IPS-20b (cell line): ENCODE measurements at regions not wholly inside any gene's neighbourhood (a gene's known extent, or its start where the extent isn't known, plus 50 kb on each side); places are given as distances from the start of the nearest gene placed in this dataset.

Experiments
- H3K27ac ChIP-seq: one replicate; pipeline ENCODE4 v1.5.1; 2013; ENCODE audit warnings: low read length
- H3K27me3 ChIP-seq: 2 replicates; pipeline ENCODE4 v1.6.1; 2013; ENCODE audit warnings: mild to moderate bottlenecking, low read length, inconsistent platforms; ENCODE audit not compliant: insufficient read depth
- H3K36me3 ChIP-seq: 2 replicates; pipeline ENCODE4 v1.6.1; 2013; ENCODE audit warnings: low read depth, mild to moderate bottlenecking, inconsistent platforms, low read length, moderate library complexity; ENCODE audit not compliant: insufficient read depth
- H3K4me1 ChIP-seq: 2 replicates; pipeline ENCODE4 v1.6.1; 2013; ENCODE audit warnings: mild to moderate bottlenecking, control low read depth, inconsistent platforms, low read length, moderate library complexity; ENCODE audit not compliant: insufficient read depth
- H3K4me3 ChIP-seq: 2 replicates; pipeline ENCODE4 v1.5.1; 2013; ENCODE audit warnings: mild to moderate bottlenecking, low read length, inconsistent platforms
- H3K9ac ChIP-seq: 2 replicates; pipeline ENCODE4 v1.6.1; 2013; ENCODE audit warnings: low read depth, mild to moderate bottlenecking, inconsistent platforms, low read length, moderate library complexity
- H3K9me3 ChIP-seq: 2 replicates; pipeline ENCODE4 v1.6.1; 2013; ENCODE audit warnings: mild to moderate bottlenecking, low read depth, low read length, inconsistent platforms; ENCODE audit not compliant: insufficient read depth

DNA sequence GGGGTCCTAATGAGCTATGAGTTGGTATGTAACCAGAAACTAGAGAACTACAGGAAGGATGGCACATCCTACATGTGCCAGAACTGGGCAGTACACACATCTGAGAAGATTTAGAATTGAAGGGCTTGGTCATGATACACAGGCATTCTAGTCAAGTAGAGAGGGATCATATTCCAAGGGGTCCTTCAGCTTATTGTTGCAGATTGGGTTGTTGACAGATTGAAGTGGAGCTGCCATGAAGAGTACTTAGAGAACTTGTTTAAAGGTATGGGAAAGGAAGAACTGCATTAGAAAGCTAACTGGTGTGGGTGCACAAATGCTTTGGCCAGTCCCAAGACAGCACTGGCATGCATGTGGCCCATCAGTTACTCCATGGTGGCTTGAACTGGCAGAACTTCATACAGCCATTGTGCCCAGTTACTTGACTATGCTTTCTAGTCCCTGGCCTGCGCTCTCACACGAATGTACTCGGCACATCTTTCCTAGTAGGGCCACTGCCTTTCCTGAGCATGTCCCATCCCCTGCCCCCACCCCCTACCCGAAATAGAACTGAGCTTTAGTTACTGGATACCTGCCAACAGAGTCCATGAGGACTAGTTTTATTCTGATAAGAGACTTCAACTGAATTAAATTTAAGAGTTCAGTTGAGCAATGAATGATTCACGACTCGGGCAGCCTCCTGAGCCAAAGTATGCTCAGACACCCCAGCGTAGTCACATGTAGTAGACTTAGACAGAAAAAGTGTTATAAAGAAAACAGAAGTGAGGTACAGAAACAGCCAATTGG lies 64.0 kb downstream of the CCNG2 start:
- no peak overlapping the region for H3K27ac ChIP-seq
- H3K9me3 ChIP-seq: no peaks in the 10 kb centered on the region
- no peak overlapping the region for H3K9ac ChIP-seq
- H3K4me3 ChIP-seq: no peak overlapping the region
- peaks cover 37% of the 10 kb centered on the region; the same call in 1 of the 2 replicates for H3K27me3 ChIP-seq
- H3K36me3 ChIP-seq: no peaks in the 10 kb centered on the region
- no peaks in the 10 kb centered on the region for H3K4me1 ChIP-seq

DNA sequence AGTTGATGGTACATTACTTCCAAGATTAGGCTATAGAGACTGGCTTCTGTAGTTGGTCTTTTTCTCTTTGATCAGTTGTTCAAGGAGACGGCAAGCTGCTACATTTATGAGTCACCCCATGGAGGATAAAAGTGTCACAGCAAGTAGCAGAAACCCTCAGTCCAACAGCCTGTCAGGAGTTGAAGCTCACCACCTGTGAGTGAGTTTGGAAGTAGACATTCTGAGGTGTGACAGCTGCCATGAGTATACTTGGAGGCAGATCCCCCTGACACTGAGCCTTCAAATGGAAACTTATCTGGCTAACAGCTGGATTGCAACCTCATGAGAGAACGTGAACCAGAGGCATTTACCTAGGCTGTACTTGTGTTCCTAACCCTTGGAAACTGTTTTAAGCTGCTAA lies 68.0 kb downstream of the CCNG2 start:
- Histone ChIP-seq H3K27ac (no peak overlapping the region), H3K9me3 (no peaks in the 10 kb centered on the region), H3K4me3 (no peak overlapping the region), H3K36me3 (no peaks in the 10 kb centered on the region), H3K9ac (no peak overlapping the region), H3K4me1 (no peaks in the 10 kb centered on the region), H3K27me3 (peaks cover 22% of the 10 kb centered on the region; the same call in 1 of the 2 replicates)

DNA sequence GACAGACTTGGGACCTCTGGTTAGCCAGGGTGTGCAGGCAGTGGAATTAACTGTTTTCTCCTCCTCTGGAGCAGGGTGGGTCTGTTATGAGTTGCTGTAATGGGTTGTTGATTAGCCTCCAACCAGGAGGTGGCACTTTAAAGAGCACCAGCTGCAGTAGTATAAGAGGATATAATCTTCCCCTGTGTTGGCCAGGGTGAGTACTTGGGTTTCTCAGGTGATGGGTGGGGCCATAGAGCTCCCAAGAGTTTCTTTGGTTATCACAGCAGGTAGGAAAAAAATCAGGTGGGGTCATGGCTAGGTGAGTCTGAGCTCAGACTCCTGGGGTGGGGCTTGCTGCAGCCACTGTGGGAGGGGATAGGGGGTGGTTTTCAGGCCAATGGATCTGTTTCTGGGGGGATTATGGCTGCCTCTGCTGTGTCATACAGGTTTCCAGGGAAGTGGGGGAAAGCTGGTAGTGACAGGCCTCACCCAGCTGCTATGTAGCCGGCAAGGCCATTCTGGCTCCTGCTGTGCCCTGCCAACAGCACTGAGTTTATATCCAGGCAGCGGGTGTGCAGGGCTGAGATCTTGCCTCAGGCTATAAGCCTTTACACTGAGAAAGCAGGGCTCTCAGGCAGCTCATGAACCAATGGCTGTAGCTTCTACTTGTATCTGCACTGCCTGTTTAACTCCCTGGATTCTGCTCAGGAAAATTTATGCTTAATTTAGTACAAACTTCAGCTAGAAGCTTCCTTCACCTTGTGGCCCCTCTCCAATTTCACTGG lies 70.1 kb downstream of the CCNG2 start:
- Histone ChIP-seq H3K4me1 (no peaks in the 10 kb centered on the region), H3K4me3 (no peak overlapping the region), H3K27me3 (peaks cover 22% of the 10 kb centered on the region; the same call in 1 of the 2 replicates), H3K36me3 (no peaks in the 10 kb centered on the region), H3K27ac (no peak overlapping the region), H3K9ac (no peak overlapping the region), H3K9me3 (no peaks in the 10 kb centered on the region)

DNA sequence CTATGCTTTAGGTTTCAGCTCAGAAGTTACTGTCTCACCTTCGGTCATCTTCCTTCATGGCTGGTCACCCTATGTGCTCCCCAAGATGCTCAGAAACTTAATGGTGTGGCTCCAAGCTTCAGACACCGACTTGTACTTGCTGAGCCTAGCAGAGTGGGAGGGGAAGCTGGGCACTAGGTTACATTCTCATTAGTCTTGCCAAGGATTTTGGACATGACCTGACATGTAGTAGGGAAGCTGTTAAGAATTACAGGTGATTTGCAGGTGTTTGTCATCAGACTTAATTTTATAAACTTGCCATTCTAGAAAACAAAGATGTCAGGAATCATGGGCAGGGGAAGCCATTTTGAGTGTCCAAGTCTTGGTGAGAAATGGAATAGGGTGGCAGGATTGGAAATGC lies 72.4 kb downstream of the CCNG2 start:
- Histone ChIP-seq H3K9ac (no peak overlapping the region), H3K36me3 (no peaks in the 10 kb centered on the region), H3K4me1 (no peaks in the 10 kb centered on the region), H3K27ac (no peak overlapping the region), H3K9me3 (no peaks in the 10 kb centered on the region), H3K27me3 (peaks cover 5% of the 10 kb centered on the region; the same call in 1 of the 2 replicates), H3K4me3 (no peak overlapping the region)

DNA sequence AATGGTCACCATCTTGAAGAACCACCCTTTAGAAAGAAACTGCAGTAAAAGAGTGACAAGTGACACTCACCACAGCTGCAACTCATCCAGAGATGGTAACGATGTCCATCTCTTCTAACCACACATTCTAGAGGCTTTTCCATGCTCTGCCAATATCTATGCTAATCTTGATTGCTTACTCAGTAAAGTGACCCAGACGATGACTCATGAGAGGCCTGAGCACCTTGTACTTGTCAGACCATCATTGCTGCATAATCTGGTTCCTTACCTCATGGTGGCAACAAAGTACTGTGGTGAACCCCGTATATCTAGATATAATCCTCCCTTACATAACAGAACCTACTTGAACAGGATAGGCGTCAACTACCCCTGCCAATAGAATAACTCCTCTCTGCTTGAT lies 75.6 kb downstream of the CCNG2 start:
- no peaks in the 10 kb centered on the region for H3K4me1 ChIP-seq
- no peaks in the 10 kb centered on the region for H3K36me3 ChIP-seq
- H3K9ac ChIP-seq: no peak overlapping the region
- no peaks in the 10 kb centered on the region for H3K9me3 ChIP-seq
- H3K27ac ChIP-seq: no peak overlapping the region
- H3K27me3 ChIP-seq: peaks cover 11% of the 10 kb centered on the region; the same call in 1 of the 2 replicates
- no peak overlapping the region for H3K4me3 ChIP-seq

DNA sequence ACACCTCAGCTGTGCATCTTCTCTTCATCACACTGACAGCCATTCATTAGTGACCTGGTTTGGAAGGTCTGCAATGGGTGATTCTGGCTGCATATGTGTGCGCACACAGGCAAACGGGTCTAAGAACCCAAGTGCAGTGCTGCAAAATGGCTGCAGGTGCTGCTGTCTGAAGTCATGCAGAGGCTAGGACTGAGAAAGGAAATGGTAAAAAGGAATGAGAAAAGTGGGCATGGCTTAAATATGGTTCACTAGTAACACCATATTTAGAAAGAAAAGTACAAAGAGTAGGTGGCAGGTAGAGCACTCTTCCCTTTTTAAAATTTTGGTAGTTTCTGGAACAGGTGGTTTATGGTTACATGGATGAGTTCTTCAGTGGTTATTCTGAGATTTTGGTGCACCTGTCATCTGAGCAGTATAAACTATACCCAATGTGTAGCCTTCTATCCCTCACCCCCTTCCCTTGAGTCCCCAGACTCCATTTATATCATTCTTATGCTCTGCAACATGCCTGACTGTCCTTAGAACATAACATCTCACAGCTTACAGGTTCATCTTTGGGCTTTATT lies 78.4 kb downstream of the CCNG2 start:
- Histone ChIP-seq H3K36me3 (no peaks in the 10 kb centered on the region), H3K9me3 (no peaks in the 10 kb centered on the region), H3K9ac (no peak overlapping the region), H3K4me3 (no peak overlapping the region), H3K27me3 (peaks cover 22% of the 10 kb centered on the region; the same call in 1 of the 2 replicates), H3K27ac (no peak overlapping the region), H3K4me1 (no peaks in the 10 kb centered on the region)

DNA sequence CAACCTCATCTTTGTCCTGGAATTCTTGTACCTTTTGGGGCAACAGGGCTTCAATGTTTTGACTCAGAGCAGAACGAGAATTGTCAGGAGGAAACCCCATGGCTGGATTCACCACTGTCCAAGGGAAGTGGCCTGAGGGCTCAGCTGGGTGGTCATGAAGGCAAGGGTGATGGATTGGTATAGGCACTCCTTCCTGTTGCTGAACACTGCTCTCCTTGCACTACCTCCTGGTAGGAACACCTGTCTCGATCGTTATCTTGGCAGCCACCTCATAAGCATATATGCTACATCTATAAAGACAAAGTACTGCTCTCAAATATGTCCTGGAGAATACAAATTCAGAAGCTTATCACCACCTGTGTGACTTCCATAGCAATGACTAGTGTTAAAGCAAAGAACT lies 79.8 kb downstream of the CCNG2 start:
- no peak overlapping the region for H3K9ac ChIP-seq
- no peaks in the 10 kb centered on the region for H3K9me3 ChIP-seq
- no peaks in the 10 kb centered on the region for H3K36me3 ChIP-seq
- H3K27ac ChIP-seq: no peak overlapping the region
- peaks cover 22% of the 10 kb centered on the region; the same call in 1 of the 2 replicates for H3K27me3 ChIP-seq
- no peak overlapping the region for H3K4me3 ChIP-seq
- H3K4me1 ChIP-seq: no peaks in the 10 kb centered on the region

DNA sequence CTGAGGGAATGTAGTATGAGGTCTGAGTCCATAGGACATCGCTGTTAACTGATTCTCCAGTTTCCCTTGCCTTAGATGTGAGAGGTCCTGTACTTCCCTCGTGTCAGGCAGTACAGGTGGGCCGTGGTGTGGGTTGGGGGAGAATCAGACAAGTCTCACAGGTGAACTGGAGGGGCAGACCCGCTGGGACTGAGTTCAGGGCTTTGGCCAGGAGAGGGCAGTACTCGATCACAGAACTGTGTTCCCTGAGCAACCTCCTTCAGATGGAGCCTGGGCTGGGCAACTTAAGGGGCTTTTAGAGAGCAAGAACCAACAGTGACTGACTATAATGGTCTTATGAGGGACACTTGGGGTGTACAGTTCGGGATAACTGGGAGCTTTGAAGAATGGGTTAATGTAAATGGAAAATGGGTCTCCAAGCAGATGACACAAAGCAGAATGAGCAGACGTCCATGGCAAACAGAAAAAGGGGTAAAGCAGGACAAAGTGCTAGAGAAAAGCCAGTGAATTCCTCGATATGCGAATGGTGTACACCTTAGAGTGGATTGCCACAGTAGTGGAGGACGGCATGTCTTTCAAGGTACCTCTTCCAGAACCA lies 83.6 kb downstream of the CCNG2 start:
- H3K9ac ChIP-seq: no peak overlapping the region
- no peaks in the 10 kb centered on the region for H3K36me3 ChIP-seq
- H3K4me1 ChIP-seq: no peaks in the 10 kb centered on the region
- peaks cover 28% of the 10 kb centered on the region; the same call in 1 of the 2 replicates for H3K27me3 ChIP-seq
- H3K27ac ChIP-seq: no peak overlapping the region
- H3K9me3 ChIP-seq: no peaks in the 10 kb centered on the region
- no peak overlapping the region for H3K4me3 ChIP-seq

DNA sequence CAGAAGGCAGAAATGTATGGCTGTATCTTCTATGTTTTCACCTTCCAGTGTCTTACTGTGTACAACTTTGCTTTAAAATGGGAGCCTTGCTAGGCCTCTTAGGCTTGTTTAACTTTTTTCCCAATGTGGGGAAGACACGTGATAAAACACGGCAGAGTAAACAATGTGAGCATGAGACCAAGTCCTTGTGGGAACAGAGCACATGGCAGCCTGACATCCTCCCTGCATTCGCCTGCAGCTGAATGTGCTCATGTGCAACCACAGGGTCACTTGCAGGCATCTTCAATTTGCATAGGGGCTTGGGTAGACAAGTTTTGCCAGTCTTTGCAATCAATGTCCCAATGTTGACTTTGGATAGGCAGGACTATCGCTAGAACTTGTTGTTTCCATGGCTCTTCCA lies 91.8 kb downstream of the CCNG2 start:
- peaks cover 7% of the 10 kb centered on the region; the same call in 1 of the 2 replicates for H3K27me3 ChIP-seq
- H3K36me3 ChIP-seq: no peaks in the 10 kb centered on the region
- no peak overlapping the region for H3K9ac ChIP-seq
- no peak overlapping the region for H3K4me3 ChIP-seq
- H3K4me1 ChIP-seq: no peaks in the 10 kb centered on the region
- H3K9me3 ChIP-seq: no peaks in the 10 kb centered on the region
- no peak overlapping the region for H3K27ac ChIP-seq

DNA sequence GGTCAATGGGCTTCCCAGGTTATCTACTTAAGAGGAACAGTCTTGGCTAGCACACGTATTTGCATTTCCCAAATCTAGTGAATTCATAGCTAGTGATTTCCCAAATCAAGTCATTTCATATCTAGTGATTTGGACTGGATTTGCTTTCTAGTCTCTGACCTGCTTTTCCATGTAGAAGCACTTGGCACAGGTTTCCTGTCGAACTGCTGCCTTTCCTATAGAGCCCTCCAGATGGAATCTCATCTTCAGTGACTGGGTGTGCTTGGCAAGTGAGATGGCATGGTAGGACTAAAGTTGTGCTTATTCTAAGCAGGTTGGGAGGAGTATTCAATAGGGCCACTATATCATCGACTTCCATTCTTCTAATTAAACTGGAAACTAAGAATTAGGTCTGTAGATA lies 94.7 kb downstream of the CCNG2 start:
- Histone ChIP-seq H3K27me3 (no peaks in the 10 kb centered on the region), H3K9ac (no peak overlapping the region), H3K36me3 (no peaks in the 10 kb centered on the region), H3K4me3 (no peak overlapping the region), H3K4me1 (no peaks in the 10 kb centered on the region), H3K27ac (no peak overlapping the region), H3K9me3 (no peaks in the 10 kb centered on the region)

DNA sequence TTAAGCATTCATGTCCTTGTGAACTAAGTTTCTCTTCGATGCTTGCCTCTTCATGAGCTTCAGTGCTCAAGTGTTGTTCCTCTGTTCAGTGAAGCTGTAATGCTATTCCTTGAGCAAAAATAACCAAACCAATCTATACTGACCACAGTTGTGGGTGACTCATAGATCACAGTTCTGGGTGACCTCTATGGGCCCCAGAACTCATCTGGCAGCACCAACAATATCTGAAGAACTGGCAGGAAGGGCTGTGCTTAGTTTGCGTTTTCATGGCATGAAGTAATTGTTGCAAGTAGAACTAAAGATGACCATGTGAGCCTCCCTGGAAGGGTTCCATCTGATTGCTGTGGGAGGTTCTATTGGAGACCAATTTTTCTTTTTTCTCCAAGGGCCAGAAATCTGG lies 106.2 kb downstream of the CCNG2 start:
- H3K27ac ChIP-seq: no peak overlapping the region
- no peak overlapping the region for H3K9ac ChIP-seq
- peaks cover 3% of the 10 kb centered on the region; the same call in 1 of the 2 replicates for H3K27me3 ChIP-seq
- no peaks in the 10 kb centered on the region for H3K36me3 ChIP-seq
- H3K4me1 ChIP-seq: no peaks in the 10 kb centered on the region
- H3K9me3 ChIP-seq: peaks cover 23% of the 10 kb centered on the region
- H3K4me3 ChIP-seq: no peak overlapping the region
